ENCODE measurements at regions not wholly inside any gene's neighbourhood (a gene's known extent, or its start where the extent isn't known, plus 50 kb on each side); places are given as distances from the start of the nearest gene placed in this dataset.

DNA sequence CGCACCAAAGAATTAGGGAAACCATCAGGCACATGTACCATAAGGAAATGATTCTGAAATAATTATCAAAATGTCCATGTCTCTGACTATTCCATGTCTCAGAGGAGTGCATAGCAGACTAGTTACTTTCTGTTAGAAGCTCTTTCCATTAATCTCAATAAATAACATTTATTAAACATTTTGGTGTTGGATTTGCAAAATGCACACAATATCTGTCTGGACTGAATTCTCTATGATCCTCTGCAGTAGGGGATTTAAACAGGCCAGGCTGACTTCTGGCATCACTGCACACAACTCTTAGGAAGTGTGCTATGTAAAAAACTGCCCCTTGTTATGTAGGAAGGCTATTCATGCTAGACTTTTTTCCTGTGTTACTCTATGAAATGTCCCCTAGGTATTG is 283.3 kb upstream of the CDH5 start:
- Mint-ChIP-seq H3K27me3 (ENCODE audit: low read depth, poor library complexity) (peaks cover 16% of the 10 kb centered on the region), H3K36me3 (ENCODE audit: low read depth) (no peaks in the 10 kb centered on the region), H3K27ac (no peak overlapping the region), H3K9me3 (no peaks in the 10 kb centered on the region), H3K4me3 (no peak overlapping the region), H3K4me1 (peaks cover 11% of the 10 kb centered on the region)
- DNase-seq, result no peak
- TF ChIP-seq, protein P1, sequence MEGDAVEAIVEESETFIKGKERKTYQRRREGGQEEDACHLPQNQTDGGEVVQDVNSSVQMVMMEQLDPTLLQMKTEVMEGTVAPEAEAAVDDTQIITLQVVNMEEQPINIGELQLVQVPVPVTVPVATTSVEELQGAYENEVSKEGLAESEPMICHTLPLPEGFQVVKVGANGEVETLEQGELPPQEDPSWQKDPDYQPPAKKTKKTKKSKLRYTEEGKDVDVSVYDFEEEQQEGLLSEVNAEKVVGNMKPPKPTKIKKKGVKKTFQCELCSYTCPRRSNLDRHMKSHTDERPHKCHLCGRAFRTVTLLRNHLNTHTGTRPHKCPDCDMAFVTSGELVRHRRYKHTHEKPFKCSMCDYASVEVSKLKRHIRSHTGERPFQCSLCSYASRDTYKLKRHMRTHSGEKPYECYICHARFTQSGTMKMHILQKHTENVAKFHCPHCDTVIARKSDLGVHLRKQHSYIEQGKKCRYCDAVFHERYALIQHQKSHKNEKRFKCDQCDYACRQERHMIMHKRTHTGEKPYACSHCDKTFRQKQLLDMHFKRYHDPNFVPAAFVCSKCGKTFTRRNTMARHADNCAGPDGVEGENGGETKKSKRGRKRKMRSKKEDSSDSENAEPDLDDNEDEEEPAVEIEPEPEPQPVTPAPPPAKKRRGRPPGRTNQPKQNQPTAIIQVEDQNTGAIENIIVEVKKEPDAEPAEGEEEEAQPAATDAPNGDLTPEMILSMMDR (IDR thresholded peaks at IDR 0.05), result no peak

DNA sequence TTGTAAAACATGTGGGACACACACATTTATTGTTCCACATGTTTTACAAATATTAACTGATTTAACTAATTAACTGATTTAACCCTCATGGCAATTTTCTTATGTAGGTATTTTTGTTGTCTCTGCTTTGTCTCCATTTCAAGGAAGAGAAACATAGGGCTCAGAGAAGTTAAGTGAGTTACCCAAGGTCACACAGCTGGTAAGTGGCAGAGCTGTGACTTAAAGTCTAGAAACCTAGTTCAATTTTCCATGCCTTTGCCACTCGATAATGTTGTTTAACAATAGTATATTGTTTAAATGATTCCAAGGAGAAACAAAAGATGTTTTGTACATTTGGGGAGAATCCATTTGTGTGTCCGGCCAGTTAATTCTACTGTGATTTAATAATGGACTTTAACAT is 284.1 kb upstream of the CDH5 start:
- Mint-ChIP-seq H3K36me3 (ENCODE audit: low read depth) (no peaks in the 10 kb centered on the region), H3K27ac (no peak overlapping the region)
- TF ChIP-seq, protein P1 (IDR thresholded peaks at IDR 0.05), result no peak

DNA sequence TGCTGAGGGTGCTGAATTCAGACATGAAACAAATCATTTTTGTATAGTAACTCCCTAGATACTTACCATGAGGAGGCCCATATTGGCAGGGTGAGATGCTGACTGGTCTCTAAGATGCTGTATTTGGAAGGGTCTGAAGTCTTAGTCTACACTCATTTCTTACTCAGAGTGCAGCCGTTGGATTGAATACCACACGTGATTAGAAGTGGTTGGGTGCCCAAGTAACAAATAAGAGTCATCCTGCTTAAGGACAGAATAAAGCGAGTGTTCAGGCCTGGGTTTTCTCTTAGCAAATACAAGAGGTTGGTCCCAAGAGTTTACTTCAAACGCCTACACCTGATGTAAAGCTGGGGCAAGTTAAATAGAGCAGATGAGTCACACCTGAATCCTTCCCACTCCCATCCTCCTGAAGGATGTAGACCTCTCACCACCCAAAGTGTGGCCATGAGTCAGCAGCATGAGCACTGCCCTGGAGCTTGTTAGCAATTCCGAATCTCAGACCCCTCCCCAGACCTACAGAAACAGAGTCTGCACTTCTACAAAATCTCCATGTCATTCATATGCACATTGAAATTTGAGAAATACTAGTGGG is 284.6 kb upstream of the CDH5 start:
- no peak for DNase-seq
- no peaks in the 10 kb centered on the region for H3K36me3 Mint-ChIP-seq (ENCODE audit: low read depth)
- peaks cover 11% of the 10 kb centered on the region for H3K4me1 Mint-ChIP-seq
- TF ChIP-seq, protein P1 (IDR thresholded peaks at IDR 0.05), result no peak
- H3K9me3 Mint-ChIP-seq, result peaks cover 4% of the 10 kb centered on the region
- peaks cover 14% of the 10 kb centered on the region for H3K27me3 Mint-ChIP-seq (ENCODE audit: low read depth, poor library complexity)
- no peak overlapping the region for H3K4me3 Mint-ChIP-seq
- H3K27ac Mint-ChIP-seq, result no peak overlapping the region

More for the DNA sequence above, 284.1 kb upstream of the CDH5 start:
- Mint-ChIP-seq H3K9me3 (peaks cover 3% of the 10 kb centered on the region), H3K4me3 (no peak overlapping the region), H3K27me3 (ENCODE audit: low read depth, poor library complexity) (peaks cover 16% of the 10 kb centered on the region), H3K4me1 (peaks cover 11% of the 10 kb centered on the region)
- no peak for DNase-seq

DNA sequence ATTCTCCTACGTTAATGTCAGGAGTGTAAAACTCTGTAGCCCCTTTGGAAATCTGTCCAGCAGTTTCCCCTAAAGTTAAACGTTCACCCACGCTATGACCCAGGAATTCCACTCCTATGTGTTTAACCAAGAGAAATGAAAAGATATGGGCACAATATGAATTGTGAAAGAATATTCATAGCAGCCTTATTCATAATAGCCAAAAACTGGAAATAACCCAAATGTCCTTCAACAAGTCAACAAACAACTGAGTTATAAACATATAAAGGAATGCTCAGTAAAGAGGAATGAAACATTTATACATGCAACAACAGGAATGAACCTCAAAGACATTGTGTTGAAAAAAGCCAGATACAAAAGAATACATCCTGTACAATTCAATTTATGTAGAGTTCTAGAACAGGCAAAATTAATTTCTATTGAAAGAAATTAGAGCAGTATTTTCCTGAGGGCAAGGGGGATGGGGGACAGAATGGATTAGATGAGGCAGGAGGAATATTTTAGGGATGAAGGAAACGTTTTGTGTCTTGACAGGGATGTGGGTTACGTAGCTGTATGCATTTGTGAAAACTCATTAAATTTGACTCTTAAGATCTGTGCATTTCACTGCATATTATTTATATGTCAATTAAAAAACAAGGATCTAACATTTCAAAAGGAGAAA is 286.7 kb upstream of the CDH5 start:
- no peak for DNase-seq
- H3K9me3 Mint-ChIP-seq, result peaks cover 7% of the 10 kb centered on the region
- H3K36me3 Mint-ChIP-seq (ENCODE audit: low read depth), result no peaks in the 10 kb centered on the region
- peaks cover 11% of the 10 kb centered on the region for H3K4me1 Mint-ChIP-seq
- no peak overlapping the region for H3K27ac Mint-ChIP-seq
- no peak overlapping the region for H3K4me3 Mint-ChIP-seq
- H3K27me3 Mint-ChIP-seq (ENCODE audit: low read depth, poor library complexity), result peaks cover 8% of the 10 kb centered on the region
- TF ChIP-seq, protein P1 (IDR thresholded peaks at IDR 0.05), result no peak

DNA sequence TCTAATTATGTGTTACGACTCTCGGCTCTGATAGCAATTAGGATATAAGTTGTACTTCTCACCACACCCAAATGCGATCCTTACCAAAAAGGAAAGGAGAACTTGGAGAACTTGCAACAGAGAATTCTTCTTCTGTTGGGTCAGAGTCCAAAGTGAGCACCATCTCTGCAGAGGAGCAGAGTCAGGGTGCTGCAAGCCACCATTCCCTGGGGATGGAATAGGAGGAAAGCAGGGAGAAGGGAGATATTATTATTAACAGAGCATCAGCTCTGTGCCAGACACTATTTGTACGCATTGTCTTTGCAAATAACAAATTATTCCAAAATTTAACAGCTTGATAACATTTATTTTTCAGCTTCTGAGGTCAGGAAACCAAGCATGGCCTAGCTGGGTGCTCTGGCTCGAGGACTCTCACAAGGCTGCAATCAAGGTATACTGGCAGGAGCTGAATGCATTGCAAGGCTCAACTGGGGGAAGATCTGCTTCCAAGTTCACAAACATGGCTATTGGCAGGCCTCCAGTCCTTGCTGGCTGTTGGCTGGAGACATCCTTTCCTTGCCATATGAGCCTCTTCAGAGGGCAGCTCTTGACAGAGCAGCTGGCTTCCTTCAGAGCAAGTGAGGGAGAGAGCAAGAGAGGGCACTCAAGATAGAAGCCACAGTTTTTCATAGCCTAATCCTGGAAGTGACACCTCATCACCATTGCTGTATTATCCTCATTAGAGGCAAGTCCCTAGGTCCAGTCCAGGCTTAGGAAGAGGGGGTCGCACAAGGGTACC is 296.2 kb upstream of the CDH5 start:
- DNase-seq, result no peak
- H3K9me3 Mint-ChIP-seq, result peaks cover 27% of the 10 kb centered on the region
- H3K4me1 Mint-ChIP-seq, result peaks cover 18% of the 10 kb centered on the region
- peak overlapping the region; percentile 89 for H3K27ac Mint-ChIP-seq
- peaks cover 13% of the 10 kb centered on the region for H3K36me3 Mint-ChIP-seq (ENCODE audit: low read depth)
- TF ChIP-seq, protein P1 (IDR thresholded peaks at IDR 0.05), result no peak
- H3K27me3 Mint-ChIP-seq (ENCODE audit: low read depth, poor library complexity), result peaks cover 7% of the 10 kb centered on the region
- H3K4me3 Mint-ChIP-seq, result peak overlapping the region; percentile 5
